C4-2B (cell line): ENCODE measurements at regions not wholly inside any gene's neighbourhood (a gene's known extent, or its start where the extent isn't known, plus 50 kb on each side); places are given as distances from the start of the nearest gene placed in this dataset.

ENCODE experiments used
- ZFX ChIP-seq: fragments of 450-650 bp; IDR thresholded peaks from 2 replicates; pipeline ENCODE4 v1.6.1; 2017
- TF ChIP-seq, protein P1 (sequence below): fragments of 450-650 bp; conservative IDR thresholded peaks from 2 replicates; pipeline ENCODE4 v1.5.1; 2017; ENCODE audit warnings: mild to moderate bottlenecking

GRCh38 chr5:158164296-158165047 is 305.5 kb upstream of the CLINT1 start:
- TF ChIP-seq, protein P1, sequence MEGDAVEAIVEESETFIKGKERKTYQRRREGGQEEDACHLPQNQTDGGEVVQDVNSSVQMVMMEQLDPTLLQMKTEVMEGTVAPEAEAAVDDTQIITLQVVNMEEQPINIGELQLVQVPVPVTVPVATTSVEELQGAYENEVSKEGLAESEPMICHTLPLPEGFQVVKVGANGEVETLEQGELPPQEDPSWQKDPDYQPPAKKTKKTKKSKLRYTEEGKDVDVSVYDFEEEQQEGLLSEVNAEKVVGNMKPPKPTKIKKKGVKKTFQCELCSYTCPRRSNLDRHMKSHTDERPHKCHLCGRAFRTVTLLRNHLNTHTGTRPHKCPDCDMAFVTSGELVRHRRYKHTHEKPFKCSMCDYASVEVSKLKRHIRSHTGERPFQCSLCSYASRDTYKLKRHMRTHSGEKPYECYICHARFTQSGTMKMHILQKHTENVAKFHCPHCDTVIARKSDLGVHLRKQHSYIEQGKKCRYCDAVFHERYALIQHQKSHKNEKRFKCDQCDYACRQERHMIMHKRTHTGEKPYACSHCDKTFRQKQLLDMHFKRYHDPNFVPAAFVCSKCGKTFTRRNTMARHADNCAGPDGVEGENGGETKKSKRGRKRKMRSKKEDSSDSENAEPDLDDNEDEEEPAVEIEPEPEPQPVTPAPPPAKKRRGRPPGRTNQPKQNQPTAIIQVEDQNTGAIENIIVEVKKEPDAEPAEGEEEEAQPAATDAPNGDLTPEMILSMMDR, result no peak
- no peak for TF ChIP-seq ZFX
